DMS153 treated with DMSO at 0.1 percent for 48 hours (cell line): ENCODE measurements at regions not wholly inside any gene's neighbourhood (a gene's known extent, or its start where the extent isn't known, plus 50 kb on each side); places are given as distances from the start of the nearest gene placed in this dataset.
A peak's percentile ranks its signal among the peaks of the same experiment; 100 is the strongest.
"Not testable (repeated sequence)": the region's sequence is repeated elsewhere in the genome, so short reads cannot be mapped to it uniquely, and the experiment has no call there.

ENCODE experiments used
- DNase-seq: peaks from one replicate; lab custom pipeline; 2025; ENCODE audit not compliant: unreplicated experiment; lab: John Stamatoyannopoulos, UW

GRCh38 chr18:42532119-42532518 is 577.1 kb downstream of the PIK3C3 start:
- no peak for DNase-seq

- DNase-seq = no peak
These were observed 578.1 kb downstream of the PIK3C3 start for GRCh38 chr18:42533009-42533575.

DNA sequence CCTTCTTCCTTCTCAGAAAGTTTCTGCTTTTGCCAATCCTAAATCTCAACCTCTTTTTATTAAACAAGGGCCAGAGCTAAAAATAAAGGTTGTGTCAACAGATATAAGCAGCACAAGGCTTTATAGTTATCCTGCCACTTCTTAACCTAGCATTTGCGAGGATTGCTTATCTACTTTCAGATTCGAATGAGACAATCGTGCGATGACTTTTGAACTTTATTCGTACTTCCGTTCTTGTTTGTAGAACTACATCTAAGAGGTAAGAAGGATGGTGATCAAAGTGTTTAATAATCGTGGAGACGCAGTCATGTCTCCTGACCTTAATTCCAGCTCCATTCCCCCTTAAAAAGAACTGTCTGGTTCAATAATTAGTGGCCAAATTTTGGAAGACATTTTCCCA is 578.6 kb downstream of the PIK3C3 start:
- no peak for DNase-seq

DNA sequence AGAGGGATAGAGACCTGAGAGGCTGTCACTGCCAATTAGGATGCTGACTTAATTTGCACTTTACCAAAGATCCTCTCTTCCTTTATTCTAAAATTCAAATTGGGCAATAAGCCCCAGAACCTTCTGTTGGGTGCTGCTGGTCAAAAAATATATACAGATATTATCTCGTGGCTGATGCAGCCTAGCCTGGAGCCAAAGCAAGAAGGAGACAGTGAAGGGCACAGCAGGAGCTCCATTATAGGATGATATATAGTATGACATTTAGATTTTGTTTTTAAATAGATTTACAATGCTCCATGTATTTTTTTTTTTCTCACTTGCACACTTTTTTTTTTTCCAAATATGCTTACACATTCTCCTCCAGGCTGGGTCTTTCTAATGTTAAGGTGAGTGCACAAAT is 579.3 kb downstream of the PIK3C3 start:
- no peak for DNase-seq

DNA sequence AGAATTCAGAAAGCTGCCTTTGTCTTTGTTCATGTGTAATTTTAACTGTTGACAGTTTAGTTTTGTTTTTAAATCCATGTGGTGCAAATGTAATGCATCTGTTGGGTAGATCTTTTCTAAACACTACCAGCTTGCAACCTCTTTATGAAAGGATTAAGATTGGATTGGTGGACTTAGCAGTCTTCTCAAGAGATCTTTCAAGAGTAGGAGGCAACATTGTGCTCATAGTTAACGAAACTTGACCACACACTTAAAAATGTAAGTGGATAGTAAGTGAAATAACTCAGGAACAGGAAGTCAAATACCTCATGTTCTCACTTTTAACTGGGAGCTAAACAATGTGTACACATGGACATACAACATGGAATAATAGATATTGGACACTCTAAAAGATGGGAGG is 579.0 kb downstream of the RIT2 start:
- DNase-seq = no peak

DNA sequence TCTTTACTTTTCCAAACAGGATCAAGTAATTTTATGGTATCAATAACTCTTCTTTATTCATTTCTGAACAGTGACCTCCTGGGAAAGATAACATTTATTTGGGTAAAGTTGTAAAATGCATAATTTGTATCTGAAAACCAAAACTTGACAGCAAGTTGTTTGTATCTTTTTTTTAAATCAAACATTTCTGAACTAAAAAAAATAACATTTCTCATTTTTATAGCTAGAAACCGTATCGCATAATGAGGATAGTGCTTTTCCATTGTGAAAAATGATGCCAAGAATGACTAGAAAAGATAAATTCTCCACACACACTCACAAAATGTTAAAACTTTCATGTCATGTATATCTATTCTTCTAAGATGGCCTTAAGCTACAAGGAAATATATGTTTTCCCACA is 578.2 kb downstream of the RIT2 start:
- DNase-seq = no peak

- no peak for DNase-seq
These were observed 570.6 kb downstream of the RIT2 start for GRCh38 chr18:42544901-42545300.

- DNase-seq = no peak
These were observed 569.7 kb downstream of the RIT2 start for GRCh38 chr18:42545825-42546224.

- no peak for DNase-seq
These were observed 567.0 kb downstream of the RIT2 start for GRCh38 chr18:42548493-42548892.

DNA sequence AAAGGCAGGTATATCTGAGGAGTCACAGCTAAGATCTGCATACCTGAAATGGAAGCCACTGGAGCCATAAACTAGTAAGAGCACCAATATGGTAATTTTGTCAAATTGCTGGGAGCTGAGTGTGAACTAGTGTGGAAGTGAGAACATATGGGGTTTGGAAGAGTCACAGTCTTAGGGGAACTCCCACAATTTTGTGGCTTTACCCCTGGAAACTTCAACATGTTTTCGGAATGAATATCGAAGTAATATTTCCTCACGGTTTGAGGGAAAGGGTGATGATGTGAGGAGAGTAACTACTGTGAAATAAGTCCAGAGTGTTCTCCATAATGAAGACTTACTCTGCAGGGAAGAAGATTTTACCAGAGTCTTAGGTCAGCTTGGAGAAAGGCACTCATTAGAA is 565.9 kb downstream of the RIT2 start:
- no peak for DNase-seq

GRCh38 chr18:42552559-42552958 is 562.9 kb downstream of the RIT2 start:
- DNase-seq = not testable (repeated sequence)

DNA sequence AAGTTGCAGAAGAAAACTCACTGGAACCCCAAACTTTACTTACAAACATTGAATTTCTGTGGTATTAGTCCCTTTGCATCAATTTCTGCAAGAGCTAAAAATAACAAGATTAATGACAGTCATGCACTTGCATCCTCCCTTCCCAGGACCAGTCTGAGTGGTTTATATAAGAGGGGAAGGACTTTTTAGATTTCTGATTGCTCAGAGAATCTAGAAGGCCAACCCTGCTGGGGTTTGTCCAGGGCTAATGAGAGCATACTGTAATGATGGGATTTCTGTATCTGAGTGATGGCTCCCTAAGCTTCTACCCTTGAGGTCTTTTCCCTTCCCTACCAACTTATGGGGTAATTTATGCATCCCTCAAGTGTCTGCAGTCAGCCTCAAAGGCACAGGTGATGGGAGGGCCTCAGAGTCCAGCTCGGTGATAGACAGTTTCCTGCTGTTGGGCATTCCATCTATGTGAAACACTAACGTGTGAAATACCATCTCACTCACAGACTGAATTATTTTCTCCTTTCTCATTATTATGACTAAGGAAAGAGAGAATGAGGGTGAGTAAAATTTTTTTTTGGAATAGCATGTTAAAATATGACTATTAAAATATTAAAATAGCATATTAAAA is 556.3 kb downstream of the RIT2 start:
- DNase-seq = no peak

DNA sequence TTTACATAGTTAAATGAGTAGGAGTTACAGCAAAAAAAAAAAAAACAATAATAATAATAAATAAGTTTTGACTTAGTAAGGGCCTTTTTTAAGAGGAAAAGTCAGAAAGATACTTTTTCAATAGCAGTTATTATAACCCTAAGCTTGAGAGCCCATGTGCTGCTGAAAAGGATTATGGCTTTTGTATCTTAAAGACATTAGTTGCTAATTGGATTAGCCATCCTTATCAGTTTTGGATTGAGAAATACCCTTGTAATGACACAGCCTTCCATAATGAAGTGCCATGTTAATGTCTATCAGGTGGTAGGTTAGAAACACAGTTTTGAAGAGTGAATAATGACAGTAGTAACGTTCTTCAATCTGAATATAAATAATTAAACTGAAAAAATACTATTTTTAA is 554.0 kb downstream of the RIT2 start:
- no peak for DNase-seq

- no peak for DNase-seq
These were observed 551.5 kb downstream of the RIT2 start for GRCh38 chr18:42563995-42564394.

GRCh38 chr18:42564761-42565160 is 550.7 kb downstream of the RIT2 start:
- no peak for DNase-seq

- DNase-seq = no peak
These were observed 546.7 kb downstream of the RIT2 start for GRCh38 chr18:42568773-42569172.

DNA sequence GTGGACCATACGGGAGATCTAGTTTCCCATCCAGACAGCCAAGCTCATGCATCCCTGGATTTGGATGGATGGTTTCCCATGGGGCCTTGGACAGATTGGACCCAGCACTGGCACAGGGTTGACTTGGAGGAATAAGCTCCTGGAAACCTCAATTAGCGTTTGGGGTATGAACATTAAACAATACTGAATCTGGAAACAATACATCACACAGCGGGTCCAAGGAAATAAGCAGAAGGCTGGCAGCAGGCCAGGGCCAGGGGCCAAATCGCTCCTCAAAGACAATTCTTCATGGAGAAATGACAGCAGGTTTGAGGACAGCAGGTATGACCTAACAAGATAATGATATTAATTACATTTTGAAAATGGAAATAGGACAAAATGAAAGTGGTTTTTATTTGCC is 540.6 kb downstream of the RIT2 start:
- peak; percentile 82 for DNase-seq

GRCh38 chr18:42576124-42576523 is 539.4 kb downstream of the RIT2 start:
- no peak for DNase-seq

GRCh38 chr18:42578792-42579191 is 536.7 kb downstream of the RIT2 start:
- no peak for DNase-seq

DNA sequence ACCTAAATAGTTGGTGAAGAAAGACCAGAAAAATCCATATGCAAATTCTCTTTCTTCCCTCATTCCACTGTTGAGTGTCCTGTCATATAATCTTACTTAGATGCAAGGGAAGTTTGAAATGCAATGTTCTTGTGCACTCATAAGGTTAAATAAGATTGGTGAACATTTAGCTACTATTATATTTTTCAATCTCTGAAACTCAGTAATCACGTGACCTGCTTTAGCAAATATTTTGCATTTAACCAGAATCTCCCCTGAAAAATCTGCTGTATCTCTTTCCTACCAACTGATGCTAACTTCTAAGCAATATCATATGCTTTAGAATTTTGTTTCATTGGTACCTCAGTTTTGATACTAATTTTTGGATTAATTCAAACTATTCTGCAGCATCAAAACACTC is 533.2 kb downstream of the RIT2 start:
- no peak for DNase-seq

- no peak for DNase-seq
These were observed 532.2 kb downstream of the RIT2 start for GRCh38 chr18:42583283-42583731.

DNA sequence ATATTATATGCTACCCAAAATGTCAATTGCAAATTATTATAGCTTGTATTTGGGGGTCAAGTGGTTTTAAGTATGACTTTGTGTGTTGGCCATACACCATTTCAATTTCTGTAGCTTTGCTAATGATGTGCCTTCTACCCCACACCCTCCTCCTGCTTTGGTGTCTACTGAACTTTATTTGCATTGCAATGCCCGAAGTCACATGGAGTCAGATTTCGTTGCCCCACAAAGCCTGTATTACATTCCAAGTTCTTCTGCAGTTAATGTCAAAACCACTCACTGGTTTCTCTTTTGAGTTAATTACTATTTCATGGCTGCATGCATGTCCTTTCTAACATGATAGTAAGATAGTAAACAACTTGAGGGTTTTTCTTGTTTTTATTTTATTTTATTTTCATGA is 528.9 kb downstream of the RIT2 start:
- DNase-seq = no peak

- DNase-seq = no peak
These were observed 526.7 kb downstream of the RIT2 start for GRCh38 chr18:42588786-42589185.
